Mesendoderm (in vitro differentiated cells): ENCODE measurements at regions not wholly inside any gene's neighbourhood (a gene's known extent, or its start where the extent isn't known, plus 50 kb on each side); places are given as distances from the start of the nearest gene placed in this dataset.

ENCODE experiments used
- DNase-seq: peaks from one replicate; pipeline ENCODE4 v3.0.0; 2013
- H2AK5ac ChIP-seq: 2 replicates; pipeline ENCODE4 v1.6.1; 2013; ENCODE audit warnings: low read length, inconsistent platforms
- H2BK120ac ChIP-seq: 2 replicates; pipeline ENCODE4 v1.6.1; 2013; ENCODE audit warnings: low read depth, mild to moderate bottlenecking, low read length, moderate library complexity, mixed read lengths
- H2BK15ac ChIP-seq: replicated peaks from 2 replicates; pipeline ENCODE4 v1.6.1; 2013; ENCODE audit warnings: low read depth, mild to moderate bottlenecking, moderate library complexity
- H2BK5ac ChIP-seq: 2 replicates; pipeline ENCODE4 v1.6.1; 2013; ENCODE audit warnings: low read length, inconsistent platforms
- H3K18ac ChIP-seq: 2 replicates; pipeline ENCODE4 v1.6.1; 2013; ENCODE audit warnings: mild to moderate bottlenecking, low read length, mixed read lengths
- H3K23ac ChIP-seq: one replicate; pipeline ENCODE4 v1.6.1; 2013; ENCODE audit warnings: low read length
- H3K27ac ChIP-seq: 2 replicates; pipeline ENCODE4 v1.5.1; 2013; ENCODE audit warnings: low read depth, mild to moderate bottlenecking, inconsistent platforms, low read length, moderate library complexity
- H3K27me3 ChIP-seq: 2 replicates; pipeline ENCODE4 v1.6.1; 2013; ENCODE audit warnings: low read length, control low read depth, mild to moderate bottlenecking, inconsistent platforms; ENCODE audit not compliant: insufficient read depth, poor library complexity
- H3K36me3 ChIP-seq: 2 replicates; pipeline ENCODE4 v1.6.1; 2013; ENCODE audit warnings: low read length, inconsistent platforms; ENCODE audit not compliant: control insufficient read depth, insufficient read depth
- H3K4ac ChIP-seq: one replicate; pipeline ENCODE4 v1.6.1; 2013; ENCODE audit warnings: low read depth, mild to moderate bottlenecking, low read length, moderate library complexity
- H3K4me1 ChIP-seq: 2 replicates; pipeline ENCODE4 v1.6.1; 2013; ENCODE audit warnings: low read depth, low read length, inconsistent platforms; ENCODE audit not compliant: control insufficient read depth
- H3K4me2 ChIP-seq: 2 replicates; pipeline ENCODE4 v1.6.1; 2013; ENCODE audit warnings: low read length
- H3K4me3 ChIP-seq: 2 replicates; pipeline ENCODE4 v1.5.1; 2013; ENCODE audit warnings: mild to moderate bottlenecking, low read length
- H3K56ac ChIP-seq: one replicate; pipeline ENCODE4 v1.6.1; 2013; ENCODE audit warnings: low read length
- H3K79me1 ChIP-seq: 2 replicates; pipeline ENCODE4 v1.6.1; 2013; ENCODE audit warnings: low read length, inconsistent platforms
- H3K79me2 ChIP-seq: 2 replicates; pipeline ENCODE4 v1.6.1; 2013; ENCODE audit warnings: mild to moderate bottlenecking, low read length; ENCODE audit not compliant: control insufficient read depth, insufficient read depth
- H3K9ac ChIP-seq: 2 replicates; pipeline ENCODE4 v1.6.1; 2013; ENCODE audit warnings: low read length, inconsistent platforms
- H4K5ac ChIP-seq: one replicate; pipeline ENCODE4 v1.6.1; 2013; ENCODE audit warnings: low read length
- H4K8ac ChIP-seq: one replicate; pipeline ENCODE4 v1.6.1; 2013; ENCODE audit warnings: low read depth, mild to moderate bottlenecking, control low read depth, low read length, moderate library complexity
- WGBS: extraction: QIAGEN DNeasy Blood & Tissue Kit; methylation state at CpG from one replicate; pipeline ENCODE4 v1.1.7; 2013; ENCODE audit warnings: low lambda C conversion rate, missing lambda C conversion rate; ENCODE audit not compliant: insufficient coverage; ENCODE audit errors: extremely low coverage; 5-methylcytosine and 5-hydroxymethylcytosine counted together

DNA sequence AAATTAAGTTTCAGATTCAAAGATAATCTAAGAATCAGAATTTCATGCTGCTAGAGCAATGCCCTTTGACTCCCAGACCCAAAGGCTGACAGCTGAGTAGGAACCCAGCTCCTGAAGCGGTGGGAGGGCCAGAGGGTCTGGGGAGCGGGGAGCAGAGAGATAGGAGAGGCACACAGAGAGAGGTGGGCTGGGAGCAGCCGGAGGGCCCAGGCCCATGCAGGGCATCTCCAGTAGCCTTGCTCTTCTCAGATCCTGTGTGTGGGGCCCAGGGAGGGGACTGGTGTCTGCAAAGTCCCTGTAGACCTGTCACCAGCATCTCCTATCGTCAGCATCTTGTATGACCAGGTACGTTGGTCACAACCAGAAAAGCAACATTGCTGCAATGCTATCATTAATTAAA lies 75.3 kb upstream of the OLFM1 start:
- Histone ChIP-seq H3K4me2 (no peak overlapping the region), H2AK5ac (no peak overlapping the region), H3K23ac (no peak overlapping the region), H3K36me3 (no peaks in the 10 kb centered on the region), H3K4ac (no peak overlapping the region), H3K4me1 (no peaks in the 10 kb centered on the region), H3K79me2 (no peaks in the 10 kb centered on the region), H2BK15ac (no peak overlapping the region), H2BK5ac (no peak overlapping the region), H3K4me3 (no peak overlapping the region), H3K18ac (no peak overlapping the region), H4K5ac (no peak overlapping the region), H3K9ac (no peak overlapping the region), H3K27me3 (no peaks in the 10 kb centered on the region), H4K8ac (no peak overlapping the region), H3K79me1 (no peaks in the 10 kb centered on the region), H3K27ac (no peak overlapping the region), H2BK120ac (no peak overlapping the region), H3K56ac (no peak overlapping the region)
- WGBS, result no CpG with 5 or more reads among the region's 5 CpGs
- DNase-seq, result no peak

GRCh38 chr9:135014311-135015010 lies 73.0 kb upstream of the OLFM1 start:
- no peak overlapping the region for H2AK5ac ChIP-seq
- H3K36me3 ChIP-seq, result no peaks in the 10 kb centered on the region
- H3K79me1 ChIP-seq, result no peaks in the 10 kb centered on the region
- no peak overlapping the region for H4K5ac ChIP-seq
- no peak overlapping the region for H2BK5ac ChIP-seq
- H3K79me2 ChIP-seq, result no peaks in the 10 kb centered on the region
- H2BK15ac ChIP-seq, result no peak overlapping the region
- H3K4ac ChIP-seq, result no peak overlapping the region
- no peaks in the 10 kb centered on the region for H3K4me1 ChIP-seq
- WGBS, result no CpG with 5 or more reads among the region's 24 CpGs
- no peak overlapping the region for H3K27ac ChIP-seq
- no peak overlapping the region for H3K18ac ChIP-seq
- H3K4me2 ChIP-seq, result no peak overlapping the region
- no peak overlapping the region for H3K9ac ChIP-seq
- no peaks in the 10 kb centered on the region for H3K27me3 ChIP-seq
- H3K23ac ChIP-seq, result no peak overlapping the region
- no peak overlapping the region for H2BK120ac ChIP-seq
- H3K4me3 ChIP-seq, result no peak overlapping the region
- no peak overlapping the region for H3K56ac ChIP-seq
- no peak for DNase-seq
- H4K8ac ChIP-seq, result no peak overlapping the region

- no peak overlapping the region for H3K27ac ChIP-seq
- H2BK120ac ChIP-seq, result no peak overlapping the region
- H2AK5ac ChIP-seq, result no peak overlapping the region
- H3K4ac ChIP-seq, result no peak overlapping the region
- H4K5ac ChIP-seq, result no peak overlapping the region
- no peak overlapping the region for H2BK15ac ChIP-seq
- no peak overlapping the region for H3K18ac ChIP-seq
- H3K27me3 ChIP-seq, result no peaks in the 10 kb centered on the region
- H2BK5ac ChIP-seq, result no peak overlapping the region
- H3K4me1 ChIP-seq, result no peaks in the 10 kb centered on the region
- no CpG with 5 or more reads among the region's 13 CpGs for WGBS
- no peak overlapping the region for H3K4me2 ChIP-seq
- no peak for DNase-seq
- H3K56ac ChIP-seq, result no peak overlapping the region
- no peaks in the 10 kb centered on the region for H3K79me2 ChIP-seq
- H3K4me3 ChIP-seq, result no peak overlapping the region
- H3K9ac ChIP-seq, result no peak overlapping the region
- no peak overlapping the region for H4K8ac ChIP-seq
- H3K23ac ChIP-seq, result no peak overlapping the region
- H3K79me1 ChIP-seq, result no peaks in the 10 kb centered on the region
- no peaks in the 10 kb centered on the region for H3K36me3 ChIP-seq
These were observed 72.4 kb upstream of the OLFM1 start for GRCh38 chr9:135015096-135015495.

DNA sequence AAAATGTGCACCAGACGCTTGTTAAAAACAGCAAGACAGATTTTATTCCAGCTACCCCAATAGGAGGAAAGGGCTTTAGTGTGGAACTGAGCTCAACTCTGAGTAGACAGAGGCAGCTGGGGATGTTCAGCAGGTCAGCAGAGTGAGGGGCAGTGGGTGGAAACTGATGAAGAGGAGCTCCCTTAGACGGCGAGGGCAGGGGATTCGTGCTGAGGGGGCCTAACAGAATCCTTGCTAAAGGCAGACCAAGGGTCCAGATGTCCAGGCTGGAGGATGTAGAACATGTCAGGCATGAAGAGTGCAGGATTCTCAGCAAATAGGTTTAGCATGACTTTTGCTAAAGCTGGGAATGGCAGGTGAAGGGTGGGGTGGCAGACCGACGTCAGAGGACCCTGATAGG lies 71.9 kb upstream of the OLFM1 start:
- no peak overlapping the region for H3K9ac ChIP-seq
- H3K23ac ChIP-seq, result no peak overlapping the region
- H3K4me1 ChIP-seq, result no peaks in the 10 kb centered on the region
- no peak overlapping the region for H2AK5ac ChIP-seq
- no peak overlapping the region for H3K56ac ChIP-seq
- no peaks in the 10 kb centered on the region for H3K79me2 ChIP-seq
- H3K4me2 ChIP-seq, result no peak overlapping the region
- no peaks in the 10 kb centered on the region for H3K79me1 ChIP-seq
- no peak for DNase-seq
- H3K4me3 ChIP-seq, result no peak overlapping the region
- H2BK5ac ChIP-seq, result no peak overlapping the region
- WGBS, result no CpG with 5 or more reads among the region's 6 CpGs
- no peak overlapping the region for H4K8ac ChIP-seq
- no peaks in the 10 kb centered on the region for H3K36me3 ChIP-seq
- H4K5ac ChIP-seq, result no peak overlapping the region
- no peaks in the 10 kb centered on the region for H3K27me3 ChIP-seq
- H3K4ac ChIP-seq, result no peak overlapping the region
- H3K18ac ChIP-seq, result no peak overlapping the region
- H3K27ac ChIP-seq, result no peak overlapping the region
- H2BK120ac ChIP-seq, result no peak overlapping the region
- no peak overlapping the region for H2BK15ac ChIP-seq

- no peak overlapping the region for H4K8ac ChIP-seq
- no peak for DNase-seq
- H4K5ac ChIP-seq, result no peak overlapping the region
- no peaks in the 10 kb centered on the region for H3K79me1 ChIP-seq
- no peak overlapping the region for H3K4ac ChIP-seq
- no peaks in the 10 kb centered on the region for H3K79me2 ChIP-seq
- H3K27me3 ChIP-seq, result no peaks in the 10 kb centered on the region
- H3K9ac ChIP-seq, result no peak overlapping the region
- H3K4me2 ChIP-seq, result no peak overlapping the region
- no peak overlapping the region for H2BK15ac ChIP-seq
- no peaks in the 10 kb centered on the region for H3K4me1 ChIP-seq
- no peak overlapping the region for H3K23ac ChIP-seq
- WGBS, result no CpG with 5 or more reads among the region's 14 CpGs
- no peaks in the 10 kb centered on the region for H3K36me3 ChIP-seq
- H3K18ac ChIP-seq, result no peak overlapping the region
- H3K27ac ChIP-seq, result no peak overlapping the region
- no peak overlapping the region for H3K4me3 ChIP-seq
- H2AK5ac ChIP-seq, result no peak overlapping the region
- H2BK120ac ChIP-seq, result no peak overlapping the region
- H2BK5ac ChIP-seq, result no peak overlapping the region
- no peak overlapping the region for H3K56ac ChIP-seq
These were observed 71.3 kb upstream of the OLFM1 start for GRCh38 chr9:135016037-135016640.

DNA sequence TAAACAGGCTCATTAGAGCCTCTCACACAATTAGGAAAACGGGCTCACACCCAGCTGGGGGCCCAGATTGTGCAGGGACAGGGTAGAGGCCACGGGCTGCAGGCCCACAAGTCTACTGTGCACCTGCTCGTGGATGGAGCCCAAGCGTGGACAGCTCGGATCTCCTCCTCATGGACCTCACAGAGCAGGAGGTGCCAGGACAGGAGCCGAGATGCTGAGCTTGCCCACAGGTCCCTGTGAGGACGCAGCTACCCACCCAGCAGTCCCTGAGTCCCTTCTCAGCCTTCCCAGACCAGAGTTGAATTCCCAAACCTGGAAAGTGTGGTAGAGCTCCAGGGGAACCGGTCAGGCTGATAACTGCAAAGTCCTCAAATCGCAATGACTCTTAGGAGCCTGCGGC lies 70.6 kb upstream of the OLFM1 start:
- no peak overlapping the region for H2BK15ac ChIP-seq
- no peak for DNase-seq
- no peak overlapping the region for H3K56ac ChIP-seq
- no peak overlapping the region for H2BK120ac ChIP-seq
- H4K5ac ChIP-seq, result no peak overlapping the region
- H3K4me1 ChIP-seq, result no peaks in the 10 kb centered on the region
- no peak overlapping the region for H3K18ac ChIP-seq
- H3K9ac ChIP-seq, result no peak overlapping the region
- H2AK5ac ChIP-seq, result no peak overlapping the region
- H3K27ac ChIP-seq, result no peak overlapping the region
- no peaks in the 10 kb centered on the region for H3K79me1 ChIP-seq
- no peak overlapping the region for H3K4ac ChIP-seq
- H4K8ac ChIP-seq, result no peak overlapping the region
- H3K79me2 ChIP-seq, result no peaks in the 10 kb centered on the region
- no CpG with 5 or more reads among the region's 10 CpGs for WGBS
- H3K4me2 ChIP-seq, result no peak overlapping the region
- H3K36me3 ChIP-seq, result no peaks in the 10 kb centered on the region
- H3K4me3 ChIP-seq, result no peak overlapping the region
- no peaks in the 10 kb centered on the region for H3K27me3 ChIP-seq
- no peak overlapping the region for H2BK5ac ChIP-seq
- no peak overlapping the region for H3K23ac ChIP-seq
